ENCODE measurements at regions not wholly inside any gene's neighbourhood (a gene's known extent, or its start where the extent isn't known, plus 50 kb on each side); places are given as distances from the start of the nearest gene placed in this dataset.

DNA sequence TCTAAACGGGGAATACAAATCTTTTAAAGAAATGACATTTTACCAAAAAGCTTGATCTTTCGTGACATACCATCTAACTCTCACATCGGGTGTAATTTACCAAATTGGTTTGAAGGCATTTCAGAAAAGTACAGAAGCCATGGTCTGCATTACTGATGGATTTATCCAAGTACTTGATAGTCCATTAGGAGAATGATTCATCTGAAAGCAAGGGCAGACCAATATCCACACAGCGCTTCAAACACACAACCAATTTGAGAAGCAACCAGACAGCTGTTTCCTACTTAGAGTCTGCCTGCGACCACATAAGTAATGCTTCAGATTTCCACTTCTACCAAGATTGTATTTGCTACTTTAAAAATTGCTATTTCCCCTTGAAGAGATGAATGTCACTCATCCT is 697.6 kb upstream of the ALCAM start:
- TF ChIP-seq, protein P1, sequence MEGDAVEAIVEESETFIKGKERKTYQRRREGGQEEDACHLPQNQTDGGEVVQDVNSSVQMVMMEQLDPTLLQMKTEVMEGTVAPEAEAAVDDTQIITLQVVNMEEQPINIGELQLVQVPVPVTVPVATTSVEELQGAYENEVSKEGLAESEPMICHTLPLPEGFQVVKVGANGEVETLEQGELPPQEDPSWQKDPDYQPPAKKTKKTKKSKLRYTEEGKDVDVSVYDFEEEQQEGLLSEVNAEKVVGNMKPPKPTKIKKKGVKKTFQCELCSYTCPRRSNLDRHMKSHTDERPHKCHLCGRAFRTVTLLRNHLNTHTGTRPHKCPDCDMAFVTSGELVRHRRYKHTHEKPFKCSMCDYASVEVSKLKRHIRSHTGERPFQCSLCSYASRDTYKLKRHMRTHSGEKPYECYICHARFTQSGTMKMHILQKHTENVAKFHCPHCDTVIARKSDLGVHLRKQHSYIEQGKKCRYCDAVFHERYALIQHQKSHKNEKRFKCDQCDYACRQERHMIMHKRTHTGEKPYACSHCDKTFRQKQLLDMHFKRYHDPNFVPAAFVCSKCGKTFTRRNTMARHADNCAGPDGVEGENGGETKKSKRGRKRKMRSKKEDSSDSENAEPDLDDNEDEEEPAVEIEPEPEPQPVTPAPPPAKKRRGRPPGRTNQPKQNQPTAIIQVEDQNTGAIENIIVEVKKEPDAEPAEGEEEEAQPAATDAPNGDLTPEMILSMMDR (IDR thresholded peaks at IDR 0.05; ENCODE audit: insufficient read depth, low read length) = no peak
- TF ChIP-seq GABPA (IDR thresholded peaks at IDR 0.05; ENCODE audit: low read depth) (no peak), POLR2AphosphoS5 (IDR thresholded peaks at IDR 0.05; ENCODE audit: low read depth) (no peak)

Data from HL-60 (cell line).